ENCODE measurements at regions not wholly inside any gene's neighbourhood (a gene's known extent, or its start where the extent isn't known, plus 50 kb on each side); places are given as distances from the start of the nearest gene placed in this dataset.

DNA sequence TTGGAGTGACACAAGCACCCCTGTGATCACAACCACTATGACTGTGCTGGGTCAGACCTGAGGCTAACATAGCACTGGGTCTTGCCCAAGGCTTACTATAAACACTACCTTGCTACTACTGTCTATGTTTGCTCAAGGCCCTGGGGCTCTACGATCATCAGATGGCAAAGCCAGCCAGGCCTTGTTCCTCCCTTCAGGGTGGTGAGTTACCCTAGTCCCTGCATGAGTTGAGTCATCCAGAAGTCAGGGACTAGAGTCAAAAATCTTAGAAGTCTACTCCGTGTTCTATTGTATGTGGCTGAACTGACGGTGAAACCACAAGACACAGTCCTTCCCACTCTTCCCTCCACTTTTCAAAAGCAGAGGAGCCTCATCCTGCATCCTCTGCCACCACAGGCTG lies 551.2 kb upstream of the FSIP2 start:
- no peaks in the 10 kb centered on the region for H3K9me3 ChIP-seq

DNA sequence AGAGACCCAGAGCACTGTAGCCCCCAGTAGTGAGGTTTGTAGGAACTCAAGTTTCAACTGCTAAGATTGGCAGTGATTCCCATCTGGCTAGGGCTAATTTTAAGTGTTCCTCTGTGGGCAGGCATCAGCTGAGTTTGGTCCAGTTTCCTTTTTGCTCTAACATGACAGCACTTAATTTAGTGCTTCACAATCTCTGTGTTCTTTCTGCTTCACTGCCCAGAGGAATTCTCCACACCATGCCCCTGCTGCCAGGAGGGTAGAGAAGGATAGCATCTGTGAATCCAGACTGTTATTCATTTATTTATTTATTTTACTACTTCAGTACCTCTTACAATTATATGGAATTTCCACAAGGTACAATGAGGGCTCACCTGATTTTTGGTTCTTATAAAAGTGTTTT lies 549.9 kb upstream of the FSIP2 start:
- Histone ChIP-seq H3K4me1 (replicated peaks) (no peaks in the 10 kb centered on the region), H3K27me3 (replicated peaks; ENCODE audit: insufficient read depth) (no peaks in the 10 kb centered on the region), H3K9me3 (no peaks in the 10 kb centered on the region), H3K4me3 (no peak overlapping the region), H3K36me3 (no peaks in the 10 kb centered on the region), H3K27ac (no peak overlapping the region)
- TF ChIP-seq, protein P1, sequence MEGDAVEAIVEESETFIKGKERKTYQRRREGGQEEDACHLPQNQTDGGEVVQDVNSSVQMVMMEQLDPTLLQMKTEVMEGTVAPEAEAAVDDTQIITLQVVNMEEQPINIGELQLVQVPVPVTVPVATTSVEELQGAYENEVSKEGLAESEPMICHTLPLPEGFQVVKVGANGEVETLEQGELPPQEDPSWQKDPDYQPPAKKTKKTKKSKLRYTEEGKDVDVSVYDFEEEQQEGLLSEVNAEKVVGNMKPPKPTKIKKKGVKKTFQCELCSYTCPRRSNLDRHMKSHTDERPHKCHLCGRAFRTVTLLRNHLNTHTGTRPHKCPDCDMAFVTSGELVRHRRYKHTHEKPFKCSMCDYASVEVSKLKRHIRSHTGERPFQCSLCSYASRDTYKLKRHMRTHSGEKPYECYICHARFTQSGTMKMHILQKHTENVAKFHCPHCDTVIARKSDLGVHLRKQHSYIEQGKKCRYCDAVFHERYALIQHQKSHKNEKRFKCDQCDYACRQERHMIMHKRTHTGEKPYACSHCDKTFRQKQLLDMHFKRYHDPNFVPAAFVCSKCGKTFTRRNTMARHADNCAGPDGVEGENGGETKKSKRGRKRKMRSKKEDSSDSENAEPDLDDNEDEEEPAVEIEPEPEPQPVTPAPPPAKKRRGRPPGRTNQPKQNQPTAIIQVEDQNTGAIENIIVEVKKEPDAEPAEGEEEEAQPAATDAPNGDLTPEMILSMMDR (IDR thresholded peaks at IDR 0.05) = no peak
- TF ChIP-seq POLR2A (IDR thresholded peaks at IDR 0.05) (no peak), POLR2AphosphoS5 (IDR thresholded peaks at IDR 0.05) (no peak)
- intact Hi-C loops (cut with DNase I) = no loop called here
- DNase-seq (ENCODE audit: low spot score) = no peak

More for the DNA sequence above, 551.2 kb upstream of the FSIP2 start:
- TF ChIP-seq, protein P1 (IDR thresholded peaks at IDR 0.05) = no peak
- TF ChIP-seq POLR2AphosphoS5 (IDR thresholded peaks at IDR 0.05) (no peak), POLR2A (IDR thresholded peaks at IDR 0.05) (no peak)
- Histone ChIP-seq H3K4me3 (no peak overlapping the region), H3K27ac (no peak overlapping the region), H3K4me1 (replicated peaks) (no peaks in the 10 kb centered on the region), H3K27me3 (replicated peaks; ENCODE audit: insufficient read depth) (no peaks in the 10 kb centered on the region), H3K36me3 (no peaks in the 10 kb centered on the region)
- DNase-seq (ENCODE audit: low spot score) = no peak
- 88% methylated on average over 3 of the region's 3 CpGs for WGBS
- intact Hi-C loops (cut with DNase I) = no loop called here

DNA sequence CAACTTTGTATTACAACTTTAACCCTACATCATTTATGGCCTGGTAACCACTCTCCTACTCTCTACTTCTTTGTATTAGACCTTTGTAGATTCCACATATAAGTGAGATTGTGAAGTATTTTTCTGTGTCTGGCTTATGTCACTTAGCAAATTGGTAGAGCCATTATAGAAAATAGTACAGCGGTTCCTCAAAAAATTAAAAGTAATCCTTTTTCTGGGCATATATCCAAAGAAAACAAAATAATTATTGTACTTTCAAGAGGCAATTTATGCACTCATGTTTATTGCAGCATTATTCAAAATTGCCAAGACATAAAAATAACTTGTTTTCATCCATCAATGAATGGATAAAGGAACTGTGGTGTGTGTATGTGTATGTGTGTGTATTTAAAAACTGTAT lies 537.5 kb upstream of the FSIP2 start:
- no peak overlapping the region for H3K27ac ChIP-seq
- H3K4me3 ChIP-seq = no peak overlapping the region
- no peaks in the 10 kb centered on the region for H3K4me1 ChIP-seq (replicated peaks)
- TF ChIP-seq POLR2A (IDR thresholded peaks at IDR 0.05) (no peak), POLR2AphosphoS5 (IDR thresholded peaks at IDR 0.05) (no peak)
- TF ChIP-seq, protein P1 (IDR thresholded peaks at IDR 0.05) = no peak
- 27% methylated on average over 1 of the region's 1 CpG for WGBS
- intact Hi-C loops (cut with DNase I) = no loop called here
- H3K27me3 ChIP-seq (replicated peaks; ENCODE audit: insufficient read depth) = no peaks in the 10 kb centered on the region
- no peaks in the 10 kb centered on the region for H3K36me3 ChIP-seq
- no peaks in the 10 kb centered on the region for H3K9me3 ChIP-seq
- no peak for DNase-seq (ENCODE audit: low spot score)

DNA sequence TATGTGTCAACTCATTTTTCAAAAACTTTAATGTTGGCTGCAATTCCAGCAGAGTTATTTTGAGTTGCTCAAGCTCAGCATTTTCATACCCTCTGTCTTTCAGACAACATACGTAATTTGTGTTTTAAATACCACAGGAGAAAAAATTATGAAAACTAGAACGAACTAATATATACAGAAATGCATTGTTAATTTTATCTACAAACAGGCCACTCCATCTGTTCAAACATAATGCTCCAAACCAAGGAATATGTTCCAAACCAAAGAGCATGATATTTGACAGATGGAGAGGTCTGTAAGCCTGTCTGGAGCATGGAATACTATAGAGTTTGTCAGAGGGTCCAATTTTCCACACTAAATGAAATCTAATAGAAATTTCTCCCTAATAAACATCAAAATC lies 536.2 kb upstream of the FSIP2 start:
- no peaks in the 10 kb centered on the region for H3K9me3 ChIP-seq
- H3K27me3 ChIP-seq (replicated peaks; ENCODE audit: insufficient read depth) = no peaks in the 10 kb centered on the region
- 68% methylated on average over 2 of the region's 2 CpGs for WGBS
- TF ChIP-seq, protein P1 (IDR thresholded peaks at IDR 0.05) = no peak
- H3K27ac ChIP-seq = no peak overlapping the region
- no peak overlapping the region for H3K4me3 ChIP-seq
- H3K36me3 ChIP-seq = no peaks in the 10 kb centered on the region
- no peak for DNase-seq (ENCODE audit: low spot score)
- intact Hi-C loops (cut with DNase I) = no loop called here
- H3K4me1 ChIP-seq (replicated peaks) = no peaks in the 10 kb centered on the region

- intact Hi-C loops (cut with DNase I) = no loop called here
- WGBS = 62% methylated on average over 3 of the region's 3 CpGs
- Histone ChIP-seq H3K4me3 (no peak overlapping the region), H3K27me3 (replicated peaks; ENCODE audit: insufficient read depth) (no peaks in the 10 kb centered on the region), H3K36me3 (no peaks in the 10 kb centered on the region), H3K27ac (no peak overlapping the region), H3K9me3 (no peaks in the 10 kb centered on the region), H3K4me1 (replicated peaks) (no peaks in the 10 kb centered on the region)
- TF ChIP-seq POLR2A (IDR thresholded peaks at IDR 0.05) (no peak), POLR2AphosphoS5 (IDR thresholded peaks at IDR 0.05) (no peak)
- TF ChIP-seq, protein P1 (IDR thresholded peaks at IDR 0.05) = no peak
- DNase-seq (ENCODE audit: low spot score) = no peak
Observed at GRCh38 chr2:185202945-185203528, 535.6 kb upstream of the FSIP2 start.

Data from prostate gland (tissue), 2 donors.